Endothelial cell of umbilical vein (primary cell): ENCODE measurements at regions not wholly inside any gene's neighbourhood (a gene's known extent, or its start where the extent isn't known, plus 50 kb on each side); places are given as distances from the start of the nearest gene placed in this dataset.

ENCODE experiments used
- BruUV-seq: library from RNA; stranded (reverse); fragments of 400-500 nt; replicated peaks from 2 replicates; lab custom pipeline; 2021; lab: Mats Ljungman, UMichigan
- CTCF ChIA-PET: fragments of 300-600, 350-600 bp; sonication (Branson Sonifier 250); formaldehyde crosslinking; loops from one replicate; lab custom pipeline; 2021; ENCODE audit warnings: antibody characterized with exemption, inconsistent platforms; lab: Charles Lee
- POLR2A ChIA-PET: fragments of 300-600, 350-600 bp; sonication (Branson Sonifier 250); formaldehyde crosslinking; loops from one replicate; lab custom pipeline; 2021; ENCODE audit warnings: antibody characterized with exemption, inconsistent platforms; lab: Charles Lee
- DNase-seq: peaks from one replicate; pipeline ENCODE4 v3.0.0-alpha.2; 2011; ENCODE audit warnings: low read depth, low spot score
- FAIRE-seq: peaks from 2 replicates; lab custom pipeline; 2011; peaks lifted over from hg19 to GRCh38; lab: Jason Lieb, UNC
- H2AFZ ChIP-seq: 2 replicates; pipeline ENCODE4 v1.6.0; 2012; ENCODE audit warnings: low read depth, low read length, control low read depth, inconsistent platforms
- H3K27ac ChIP-seq: 2 replicates; pipeline ENCODE4 v1.5.1; 2011; ENCODE audit warnings: low read depth, mild to moderate bottlenecking, control low read depth, low read length, moderate library complexity; ENCODE audit not compliant: insufficient read depth
- H3K27me3 ChIP-seq, 2 experiments: 2 replicates each; pipeline versions ENCODE4 v1.6.0 to v1.6.1; 2011; ENCODE audit warnings: low read length in 2 of 2, mixed read lengths in 1 of 2; ENCODE audit not compliant: control insufficient read depth in 2 of 2, insufficient read depth in 2 of 2
- H3K36me3 ChIP-seq, 2 experiments: 2 replicates in 1 of 2; 3 replicates in 1 of 2; pipeline ENCODE4 v1.5.1; 2011; ENCODE audit warnings: low read length in 2 of 2, mild to moderate bottlenecking in 1 of 2, moderate library complexity in 1 of 2; ENCODE audit not compliant: control insufficient read depth in 2 of 2, insufficient read depth in 2 of 2; ENCODE audit errors: extremely low read depth in 1 of 2
- H3K4me1 ChIP-seq: 3 replicates; pipeline ENCODE4 v1.5.1; 2011; ENCODE audit warnings: mild to moderate bottlenecking, low read length; ENCODE audit not compliant: control insufficient read depth, insufficient read depth; ENCODE audit errors: extremely low read depth
- H3K4me2 ChIP-seq: 2 replicates; pipeline ENCODE4 v1.6.1; 2011; ENCODE audit warnings: low read length, control low read depth, mixed read lengths; ENCODE audit not compliant: insufficient read depth
- H3K4me3 ChIP-seq, 3 experiments: fragments of 200-600 bp in 1 of 3; sonication (generic), shearing (Covaris generic) in 1 of 3; replicated peaks in 1 of 3; 2 replicates each; pipeline ENCODE4 v1.5.1; 2011 to 2016; ENCODE audit warnings: control low read depth in 3 of 3, low read length in 3 of 3, mild to moderate bottlenecking in 2 of 3, inconsistent platforms in 1 of 3, low read depth in 1 of 3, moderate library complexity in 1 of 3; ENCODE audit not compliant: insufficient read depth in 1 of 3
- H3K79me2 ChIP-seq: 2 replicates; pipeline ENCODE4 v1.6.0; 2012; ENCODE audit warnings: low read length, inconsistent platforms; ENCODE audit not compliant: control insufficient read depth, insufficient read depth
- H3K9ac ChIP-seq: replicated peaks from 2 replicates; pipeline ENCODE3; 2011; ENCODE audit warnings: low read length, control low read depth; ENCODE audit not compliant: insufficient read depth; ENCODE audit errors: extremely low read depth
- H3K9me1 ChIP-seq: replicated peaks from 3 replicates; pipeline ENCODE4 v1.6.0; 2011; ENCODE audit warnings: mild to moderate bottlenecking, low read length; ENCODE audit not compliant: control insufficient read depth, insufficient read depth; ENCODE audit errors: extremely low read depth
- H3K9me3 ChIP-seq: replicated peaks from 2 replicates; pipeline ENCODE4 v1.5.1; 2012; ENCODE audit warnings: low read length, inconsistent platforms; ENCODE audit not compliant: control insufficient read depth, insufficient read depth
- H4K20me1 ChIP-seq: replicated peaks from 2 replicates; pipeline ENCODE3; 2011; ENCODE audit warnings: mild to moderate bottlenecking, low read length; ENCODE audit not compliant: control insufficient read depth, insufficient read depth; ENCODE audit errors: extremely low read depth
- CTCF ChIP-seq, 2 donors: IDR thresholded peaks; 1 replicate in 1 of 2; 2 replicates in 1 of 2; pipeline ENCODE4 v1.5.1; 2011; ENCODE audit warnings: low read length in 2 of 2, mild to moderate bottlenecking in 2 of 2, moderate library complexity in 2 of 2, control low read depth in 1 of 2, inconsistent platforms in 1 of 2, low read depth in 1 of 2; ENCODE audit not compliant: insufficient read depth in 1 of 2; ENCODE audit errors: extremely low read depth in 1 of 2
- FOS ChIP-seq: IDR thresholded peaks from 2 replicates; pipeline ENCODE4 v1.6.1; 2011; ENCODE audit warnings: mild to moderate bottlenecking, low read length, moderate library complexity, borderline replicate concordance; ENCODE audit not compliant: insufficient read depth
- GATA2 ChIP-seq: IDR thresholded peaks from 2 replicates; pipeline ENCODE4 v1.7.0; 2011; ENCODE audit warnings: low read depth, mild to moderate bottlenecking, moderate library complexity, mixed read lengths, low read length; ENCODE audit not compliant: insufficient read length, insufficient read depth
- JUN ChIP-seq: IDR thresholded peaks from 2 replicates; pipeline ENCODE4 v1.6.1; 2011; ENCODE audit warnings: borderline replicate concordance, low read depth; ENCODE audit not compliant: insufficient read length, insufficient read depth
- MAX ChIP-seq: IDR thresholded peaks from 2 replicates; pipeline ENCODE4 v1.6.1; 2011; ENCODE audit not compliant: insufficient read depth, insufficient read length
- MYC ChIP-seq: IDR thresholded peaks from one replicate; pipeline ENCODE4 v1.6.1; 2011; ENCODE audit warnings: mild to moderate bottlenecking, low read depth, low read length
- POLR2A ChIP-seq: IDR thresholded peaks from 2 replicates; pipeline ENCODE4 v1.6.1; 2012; ENCODE audit warnings: low read depth, mild to moderate bottlenecking, control low read depth, low read length
- POLR2AphosphoS5 ChIP-seq: IDR thresholded peaks from 2 replicates; pipeline ENCODE4 v1.6.1; 2012; ENCODE audit warnings: low read depth, mild to moderate bottlenecking, control low read depth, low read length, moderate library complexity; ENCODE audit not compliant: insufficient read depth
- dilution Hi-C: fragments of 300-500 bp; cut with MboI; formaldehyde crosslinking; loops from one replicate; pipeline ENCODE4 v1.15.0; 2019; ENCODE audit warnings: low sequenced_read_pairs; ENCODE audit not compliant: extremely low pct_ligation_motif_present
- intact Hi-C: fragments of 100-400 bp; cut with micrococcal nuclease; formaldehyde crosslinking; loops from one replicate; pipeline ENCODE4 v1.10.0; 2022

- H2AFZ ChIP-seq: no peak overlapping the region
- dilution Hi-C loops: loop anchor here (25.0 kb wide), 1 partner anchor 150 kb away; no protein-coding TSS in a partner anchor
- ChIA-PET POLR2A (no interaction called here), CTCF (interaction anchor here (1.8 kb wide), 1 partner anchor 141 kb away, joined by 6 read pairs; no protein-coding TSS in a partner anchor)
- no peak overlapping the region for H3K9ac ChIP-seq
- H3K36me3 ChIP-seq: no peaks in the 10 kb centered on the region
- H3K4me2 ChIP-seq: no peak overlapping the region
- no peak overlapping the region for H3K27ac ChIP-seq
- no peaks in the 10 kb centered on the region for H3K9me1 ChIP-seq
- DNase-seq (no peak), FAIRE-seq (no peak)
- no peaks in the 10 kb centered on the region for H3K27me3 ChIP-seq
- intact Hi-C loops: no loop called here
- no peaks in the 10 kb centered on the region for H3K79me2 ChIP-seq
- peaks cover 3% of the 10 kb centered on the region for H3K4me1 ChIP-seq
- no peak overlapping the region for H3K4me3 ChIP-seq
- BruUV-seq: no TSS peak
- no peak for TF ChIP-seq MYC
- no peaks in the 10 kb centered on the region for H3K9me3 ChIP-seq
- no peaks in the 10 kb centered on the region for H4K20me1 ChIP-seq
These were observed 240.7 kb downstream of the SEC23A start for GRCh38 chr14:38862366-38862765.

- Histone ChIP-seq H2AFZ (no peak overlapping the region), H3K4me2 (no peak overlapping the region), H3K36me3 (no peaks in the 10 kb centered on the region), H4K20me1 (no peaks in the 10 kb centered on the region), H3K9me3 (no peaks in the 10 kb centered on the region), H3K27me3 (no peaks in the 10 kb centered on the region), H3K4me1 (no peaks in the 10 kb centered on the region), H3K79me2 (no peaks in the 10 kb centered on the region), H3K4me3 (no peak overlapping the region), H3K9ac (no peak overlapping the region), H3K9me1 (no peaks in the 10 kb centered on the region), H3K27ac (no peak overlapping the region)
- no peak for DNase-seq
- TF ChIP-seq MYC (no peak), GATA2 (no peak), POLR2AphosphoS5 (no peak), CTCF (IDR thresholded peaks at IDR 0.05; ENCODE audit: extremely low read depth in 1 of 2, insufficient read depth in 1 of 2, low read depth in 1 of 2, low read length in 2 of 2) (no peak), MAX (no peak), FOS (no peak), JUN (no peak), POLR2A (no peak)
- CTCF ChIA-PET: interaction anchor here (1.4 to 2.1 kb wide), 3 partner anchors 11 to 155 kb away, joined by 3 to 11 read pairs (median 6); no protein-coding TSS in a partner anchor
- intact Hi-C loops (no loop called here), dilution Hi-C loops (loop anchor here (25.0 kb wide), 1 partner anchor 148 kb away; no protein-coding TSS in a partner anchor)
- no peak for FAIRE-seq
- POLR2A ChIA-PET: no interaction called here
- BruUV-seq: no TSS peak
These were observed 242.5 kb downstream of the SEC23A start for GRCh38 chr14:38860530-38860929.
